C4-2B (cell line): ENCODE measurements at regions not wholly inside any gene's neighbourhood (a gene's known extent, or its start where the extent isn't known, plus 50 kb on each side); places are given as distances from the start of the nearest gene placed in this dataset.

Experiments
- CTCF ChIP-seq: fragments of 450-650 bp; conservative IDR thresholded peaks from 2 replicates; pipeline ENCODE4 v1.5.1; 2017; ENCODE audit warnings: mild to moderate bottlenecking
- ZFX ChIP-seq: fragments of 450-650 bp; IDR thresholded peaks from 2 replicates; pipeline ENCODE4 v1.6.1; 2017

- TF ChIP-seq CTCF (no peak), ZFX (no peak)
Observed at GRCh38 chr2:89842180-89842908, 1150.9 kb downstream of the RPIA start.
